LNCAP (cell line): ENCODE measurements at regions not wholly inside any gene's neighbourhood (a gene's known extent, or its start where the extent isn't known, plus 50 kb on each side); places are given as distances from the start of the nearest gene placed in this dataset.

Experiments
- CTCF ChIP-seq: fragments of 450-650 bp; IDR thresholded peaks from 2 replicates; pipeline ENCODE4 v1.5.1; 2017; ENCODE audit warnings: mild to moderate bottlenecking

DNA sequence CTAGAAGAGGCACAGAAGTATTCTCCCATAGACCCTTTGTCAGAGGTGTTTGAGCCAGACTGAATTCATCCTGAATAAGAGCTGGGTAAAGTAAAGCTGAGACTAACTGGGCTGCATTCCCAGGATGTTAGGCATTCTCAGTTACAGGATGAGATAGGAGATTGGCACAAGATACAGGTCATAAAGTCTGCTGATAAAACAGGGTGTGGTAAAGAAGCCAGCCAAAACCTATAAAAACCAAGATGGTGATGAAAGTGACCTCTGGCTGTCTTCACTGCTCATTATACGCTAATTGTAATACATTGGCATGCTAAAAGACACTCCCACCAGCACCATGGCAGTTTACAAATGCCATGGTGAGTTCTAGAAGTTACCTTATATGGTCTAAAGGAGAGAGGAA is 364.9 kb upstream of the TMEFF2 start:
- no peak for TF ChIP-seq CTCF

- no peak for TF ChIP-seq CTCF
Observed at GRCh38 chr2:192558637-192559036, 363.9 kb upstream of the TMEFF2 start.

GRCh38 chr2:192555740-192556139 is 361.0 kb upstream of the TMEFF2 start:
- TF ChIP-seq CTCF: no peak

DNA sequence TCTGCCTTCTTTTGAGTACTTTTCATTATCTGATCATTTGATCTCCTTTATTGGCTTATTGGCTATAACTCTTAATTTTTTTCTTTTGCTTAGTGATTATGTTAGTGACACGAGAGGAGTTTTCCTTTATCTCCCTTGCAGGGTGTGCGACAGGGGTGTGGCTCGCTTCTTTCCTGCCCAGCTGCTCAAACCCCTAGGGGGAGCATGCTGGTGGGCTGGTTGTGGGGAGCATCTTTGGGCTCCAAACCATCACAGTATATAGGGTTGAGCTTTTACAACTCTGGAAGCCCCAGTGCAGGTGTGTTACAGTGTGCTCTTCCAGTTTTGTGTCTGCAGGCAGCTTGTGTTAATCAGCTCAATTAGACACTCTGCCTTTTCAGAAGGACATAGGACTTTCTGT is 357.0 kb upstream of the TMEFF2 start:
- TF ChIP-seq CTCF: no peak

- no peak for TF ChIP-seq CTCF
Observed at GRCh38 chr2:192546565-192546964, 351.8 kb upstream of the TMEFF2 start.

DNA sequence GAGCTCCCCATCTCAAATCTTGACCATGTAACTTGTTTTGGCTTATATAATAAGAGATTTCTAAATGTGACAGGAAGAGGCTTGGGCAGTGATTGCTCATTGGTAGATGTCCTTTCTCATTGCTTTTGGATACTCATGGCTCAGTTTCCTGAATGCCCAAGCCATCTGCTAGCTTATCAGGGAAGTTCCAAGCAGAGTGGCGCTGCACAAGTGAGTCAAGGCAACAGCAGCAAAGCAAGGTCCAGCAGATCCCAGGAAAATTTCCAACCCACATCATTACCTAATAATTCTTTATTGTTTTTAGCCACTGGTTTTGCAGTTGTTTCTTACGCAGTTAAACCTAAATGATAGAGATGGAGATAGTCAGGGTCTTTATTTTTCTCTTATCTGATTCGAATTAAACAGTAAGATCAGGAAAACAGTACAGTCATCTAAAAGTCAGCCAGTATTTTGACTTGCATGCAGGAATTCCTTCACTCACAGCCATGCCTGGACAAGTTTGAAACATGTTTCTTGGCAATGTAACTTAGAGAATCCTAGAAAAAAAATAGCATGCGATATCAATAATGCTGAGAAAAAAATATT is 349.7 kb upstream of the TMEFF2 start:
- TF ChIP-seq CTCF: no peak

GRCh38 chr2:192539306-192539705 is 344.6 kb upstream of the TMEFF2 start:
- no peak for TF ChIP-seq CTCF
